HEK293 (cell line): ENCODE measurements at regions not wholly inside any gene's neighbourhood (a gene's known extent, or its start where the extent isn't known, plus 50 kb on each side); places are given as distances from the start of the nearest gene placed in this dataset.

Experiments used
- TCF7L2 ChIP-seq: IDR thresholded peaks from 2 replicates; pipeline ENCODE4 v1.6.1; 2011; ENCODE audit warnings: low read depth, mild to moderate bottlenecking, inconsistent platforms, low read length, moderate library complexity, borderline replicate concordance
- ZBTB21 ChIP-seq: fragments of 450-650 bp; formaldehyde crosslinking; IDR thresholded peaks from 2 replicates; pipeline ENCODE4 v1.5.1; 2017; ENCODE audit warnings: missing biosample characterization, missing genetic modification characterization
- ZNF596 ChIP-seq: fragments of 450-650 bp; IDR thresholded peaks from 2 replicates; pipeline ENCODE4 v1.5.0; 2018; ENCODE audit warnings: missing biosample characterization, mild to moderate bottlenecking, missing genetic modification characterization, moderate library complexity
- ZNF624 ChIP-seq: fragments of 450-650 bp; formaldehyde crosslinking; IDR thresholded peaks from 2 replicates; pipeline ENCODE4 v1.5.1; 2017; ENCODE audit warnings: missing biosample characterization, missing genetic modification characterization
- ZNF76 ChIP-seq: fragments of 450-650 bp; formaldehyde crosslinking; IDR thresholded peaks from 2 replicates; pipeline ENCODE4; 2016; ENCODE audit warnings: low read depth, missing biosample characterization, missing genetic modification characterization, borderline replicate concordance
- TF ChIP-seq, protein P1 (sequence below): fragments of 450-650 bp; formaldehyde crosslinking; IDR thresholded peaks from 2 replicates; pipeline ENCODE4 v1.5.1; 2016; ENCODE audit warnings: missing biosample characterization, missing genetic modification characterization
- TF ChIP-seq, protein P2 (sequence below): fragments of 450-650 bp; IDR thresholded peaks from 2 replicates; pipeline ENCODE4 v1.5.1; 2018; ENCODE audit warnings: missing biosample characterization, mild to moderate bottlenecking, missing genetic modification characterization
- TF ChIP-seq, protein P3 (sequence below): fragments of 450-650 bp; formaldehyde crosslinking; IDR thresholded peaks from 2 replicates; pipeline ENCODE4 v1.5.1; 2016; ENCODE audit warnings: missing biosample characterization, missing genetic modification characterization
- TF ChIP-seq, protein P4 (sequence below): fragments of 450-650 bp; formaldehyde crosslinking; IDR thresholded peaks from 2 replicates; pipeline ENCODE4 v1.5.1; 2016; ENCODE audit warnings: missing biosample characterization, missing genetic modification characterization

DNA sequence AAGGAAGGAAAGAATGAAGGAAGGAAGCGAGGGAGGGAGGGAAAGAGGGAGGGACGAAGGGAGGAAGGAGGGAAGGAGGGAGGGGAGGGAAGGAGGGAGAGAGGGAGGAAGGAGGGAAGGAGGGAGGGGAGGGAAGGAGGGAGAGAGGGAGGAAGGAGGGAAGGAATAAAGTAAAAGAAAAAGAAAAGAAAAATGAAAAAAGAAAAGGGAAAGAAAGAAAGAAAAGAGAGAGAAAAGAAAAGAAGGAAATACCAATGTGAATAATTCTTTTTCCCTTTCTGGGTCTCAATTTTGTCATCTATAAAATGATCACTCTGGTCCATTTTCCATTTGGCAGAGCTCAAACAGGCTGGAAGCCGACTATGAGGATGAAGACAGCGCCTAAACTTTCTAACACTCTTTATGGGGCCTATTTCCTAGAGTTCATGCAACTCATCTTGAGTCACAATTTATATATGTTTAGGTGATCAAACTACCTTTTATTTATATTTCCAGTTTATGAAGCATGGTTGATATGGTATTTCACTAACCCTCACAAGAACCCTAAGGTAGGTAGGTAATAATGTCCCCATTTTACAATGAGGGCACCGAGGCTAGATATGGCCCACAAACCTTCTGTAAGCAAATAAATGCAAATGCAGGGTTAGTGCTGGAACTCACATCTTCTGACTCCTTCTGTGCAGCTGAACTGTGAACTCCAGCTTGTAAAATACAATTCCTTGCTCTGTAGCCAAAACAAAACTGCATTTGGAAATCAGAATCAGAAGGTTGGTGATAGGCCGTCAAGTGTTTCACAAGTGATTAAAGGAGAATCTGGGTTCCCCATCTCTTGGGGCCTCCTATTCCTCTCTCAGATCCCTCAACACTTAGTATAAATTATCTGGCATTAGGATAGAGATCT is 434.3 kb downstream of the ETS1 start:
- TF ChIP-seq, protein P1, sequence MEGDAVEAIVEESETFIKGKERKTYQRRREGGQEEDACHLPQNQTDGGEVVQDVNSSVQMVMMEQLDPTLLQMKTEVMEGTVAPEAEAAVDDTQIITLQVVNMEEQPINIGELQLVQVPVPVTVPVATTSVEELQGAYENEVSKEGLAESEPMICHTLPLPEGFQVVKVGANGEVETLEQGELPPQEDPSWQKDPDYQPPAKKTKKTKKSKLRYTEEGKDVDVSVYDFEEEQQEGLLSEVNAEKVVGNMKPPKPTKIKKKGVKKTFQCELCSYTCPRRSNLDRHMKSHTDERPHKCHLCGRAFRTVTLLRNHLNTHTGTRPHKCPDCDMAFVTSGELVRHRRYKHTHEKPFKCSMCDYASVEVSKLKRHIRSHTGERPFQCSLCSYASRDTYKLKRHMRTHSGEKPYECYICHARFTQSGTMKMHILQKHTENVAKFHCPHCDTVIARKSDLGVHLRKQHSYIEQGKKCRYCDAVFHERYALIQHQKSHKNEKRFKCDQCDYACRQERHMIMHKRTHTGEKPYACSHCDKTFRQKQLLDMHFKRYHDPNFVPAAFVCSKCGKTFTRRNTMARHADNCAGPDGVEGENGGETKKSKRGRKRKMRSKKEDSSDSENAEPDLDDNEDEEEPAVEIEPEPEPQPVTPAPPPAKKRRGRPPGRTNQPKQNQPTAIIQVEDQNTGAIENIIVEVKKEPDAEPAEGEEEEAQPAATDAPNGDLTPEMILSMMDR = no peak
- no peak for TF ChIP-seq ZNF596
- TF ChIP-seq ZNF624 = no peak
- TF ChIP-seq, protein P2, sequence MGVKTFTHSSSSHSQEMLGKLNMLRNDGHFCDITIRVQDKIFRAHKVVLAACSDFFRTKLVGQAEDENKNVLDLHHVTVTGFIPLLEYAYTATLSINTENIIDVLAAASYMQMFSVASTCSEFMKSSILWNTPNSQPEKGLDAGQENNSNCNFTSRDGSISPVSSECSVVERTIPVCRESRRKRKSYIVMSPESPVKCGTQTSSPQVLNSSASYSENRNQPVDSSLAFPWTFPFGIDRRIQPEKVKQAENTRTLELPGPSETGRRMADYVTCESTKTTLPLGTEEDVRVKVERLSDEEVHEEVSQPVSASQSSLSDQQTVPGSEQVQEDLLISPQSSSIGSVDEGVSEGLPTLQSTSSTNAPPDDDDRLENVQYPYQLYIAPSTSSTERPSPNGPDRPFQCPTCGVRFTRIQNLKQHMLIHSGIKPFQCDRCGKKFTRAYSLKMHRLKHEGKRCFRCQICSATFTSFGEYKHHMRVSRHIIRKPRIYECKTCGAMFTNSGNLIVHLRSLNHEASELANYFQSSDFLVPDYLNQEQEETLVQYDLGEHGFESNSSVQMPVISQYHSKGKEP = no peak
- TF ChIP-seq TCF7L2 = no peak
- TF ChIP-seq ZNF76 (tag by site-specific recombination) = no peak
- TF ChIP-seq, protein P3, sequence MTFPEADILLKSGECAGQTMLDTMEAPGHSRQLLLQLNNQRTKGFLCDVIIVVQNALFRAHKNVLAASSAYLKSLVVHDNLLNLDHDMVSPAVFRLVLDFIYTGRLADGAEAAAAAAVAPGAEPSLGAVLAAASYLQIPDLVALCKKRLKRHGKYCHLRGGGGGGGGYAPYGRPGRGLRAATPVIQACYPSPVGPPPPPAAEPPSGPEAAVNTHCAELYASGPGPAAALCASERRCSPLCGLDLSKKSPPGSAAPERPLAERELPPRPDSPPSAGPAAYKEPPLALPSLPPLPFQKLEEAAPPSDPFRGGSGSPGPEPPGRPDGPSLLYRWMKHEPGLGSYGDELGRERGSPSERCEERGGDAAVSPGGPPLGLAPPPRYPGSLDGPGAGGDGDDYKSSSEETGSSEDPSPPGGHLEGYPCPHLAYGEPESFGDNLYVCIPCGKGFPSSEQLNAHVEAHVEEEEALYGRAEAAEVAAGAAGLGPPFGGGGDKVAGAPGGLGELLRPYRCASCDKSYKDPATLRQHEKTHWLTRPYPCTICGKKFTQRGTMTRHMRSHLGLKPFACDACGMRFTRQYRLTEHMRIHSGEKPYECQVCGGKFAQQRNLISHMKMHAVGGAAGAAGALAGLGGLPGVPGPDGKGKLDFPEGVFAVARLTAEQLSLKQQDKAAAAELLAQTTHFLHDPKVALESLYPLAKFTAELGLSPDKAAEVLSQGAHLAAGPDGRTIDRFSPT (tag by site-specific recombination) = no peak
- TF ChIP-seq, protein P4, sequence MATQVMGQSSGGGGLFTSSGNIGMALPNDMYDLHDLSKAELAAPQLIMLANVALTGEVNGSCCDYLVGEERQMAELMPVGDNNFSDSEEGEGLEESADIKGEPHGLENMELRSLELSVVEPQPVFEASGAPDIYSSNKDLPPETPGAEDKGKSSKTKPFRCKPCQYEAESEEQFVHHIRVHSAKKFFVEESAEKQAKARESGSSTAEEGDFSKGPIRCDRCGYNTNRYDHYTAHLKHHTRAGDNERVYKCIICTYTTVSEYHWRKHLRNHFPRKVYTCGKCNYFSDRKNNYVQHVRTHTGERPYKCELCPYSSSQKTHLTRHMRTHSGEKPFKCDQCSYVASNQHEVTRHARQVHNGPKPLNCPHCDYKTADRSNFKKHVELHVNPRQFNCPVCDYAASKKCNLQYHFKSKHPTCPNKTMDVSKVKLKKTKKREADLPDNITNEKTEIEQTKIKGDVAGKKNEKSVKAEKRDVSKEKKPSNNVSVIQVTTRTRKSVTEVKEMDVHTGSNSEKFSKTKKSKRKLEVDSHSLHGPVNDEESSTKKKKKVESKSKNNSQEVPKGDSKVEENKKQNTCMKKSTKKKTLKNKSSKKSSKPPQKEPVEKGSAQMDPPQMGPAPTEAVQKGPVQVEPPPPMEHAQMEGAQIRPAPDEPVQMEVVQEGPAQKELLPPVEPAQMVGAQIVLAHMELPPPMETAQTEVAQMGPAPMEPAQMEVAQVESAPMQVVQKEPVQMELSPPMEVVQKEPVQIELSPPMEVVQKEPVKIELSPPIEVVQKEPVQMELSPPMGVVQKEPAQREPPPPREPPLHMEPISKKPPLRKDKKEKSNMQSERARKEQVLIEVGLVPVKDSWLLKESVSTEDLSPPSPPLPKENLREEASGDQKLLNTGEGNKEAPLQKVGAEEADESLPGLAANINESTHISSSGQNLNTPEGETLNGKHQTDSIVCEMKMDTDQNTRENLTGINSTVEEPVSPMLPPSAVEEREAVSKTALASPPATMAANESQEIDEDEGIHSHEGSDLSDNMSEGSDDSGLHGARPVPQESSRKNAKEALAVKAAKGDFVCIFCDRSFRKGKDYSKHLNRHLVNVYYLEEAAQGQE (tag by site-specific recombination) = no peak
- no peak for TF ChIP-seq ZBTB21 (tag by site-specific recombination)
